ENCODE measurements at regions not wholly inside any gene's neighbourhood (a gene's known extent, or its start where the extent isn't known, plus 50 kb on each side); places are given as distances from the start of the nearest gene placed in this dataset.
"Not testable (repeated sequence)": the region's sequence is repeated elsewhere in the genome, so short reads cannot be mapped to it uniquely, and the experiment has no call there.

GRCh38 chr10:123250640-123251039 lies 96.4 kb downstream of the BUB3 start:
- CTCF ChIA-PET = no interaction called here
- TF ChIP-seq CTCF (conservative IDR thresholded peaks at IDR 0.05; ENCODE audit: low read depth) = no peak
- no peak overlapping the region for H3K27ac ChIP-seq
- POLR2A ChIA-PET (ENCODE audit: low non-redundant PET) = interaction anchor here (0.5 kb wide), 1 partner anchor 1103 kb away, joined by 5 read pairs; no protein-coding TSS in a partner anchor
- no peak for DNase-seq (ENCODE audit: low spot score)

DNA sequence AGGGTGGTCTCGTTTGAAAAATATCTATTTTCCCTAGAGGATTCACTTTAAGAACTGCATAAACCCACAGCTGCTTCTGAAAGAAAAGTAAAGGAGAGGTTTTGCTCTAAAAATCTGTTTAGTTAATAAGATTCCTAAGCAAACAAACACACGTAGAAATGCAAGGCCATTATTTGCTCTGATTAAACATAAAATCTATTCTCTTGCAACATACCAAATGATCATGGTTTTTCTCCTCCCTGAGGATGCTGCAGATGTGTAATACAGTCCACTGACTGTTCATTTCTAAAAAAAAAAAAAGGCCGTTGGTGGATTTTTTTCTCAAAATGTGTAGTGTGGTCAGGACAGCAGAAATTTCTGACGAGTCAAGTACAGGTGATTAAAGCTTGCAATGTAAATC lies 98.6 kb downstream of the BUB3 start:
- no peak for TF ChIP-seq CTCF (conservative IDR thresholded peaks at IDR 0.05; ENCODE audit: low read depth)
- POLR2A ChIA-PET (ENCODE audit: low non-redundant PET) = no interaction called here

DNA sequence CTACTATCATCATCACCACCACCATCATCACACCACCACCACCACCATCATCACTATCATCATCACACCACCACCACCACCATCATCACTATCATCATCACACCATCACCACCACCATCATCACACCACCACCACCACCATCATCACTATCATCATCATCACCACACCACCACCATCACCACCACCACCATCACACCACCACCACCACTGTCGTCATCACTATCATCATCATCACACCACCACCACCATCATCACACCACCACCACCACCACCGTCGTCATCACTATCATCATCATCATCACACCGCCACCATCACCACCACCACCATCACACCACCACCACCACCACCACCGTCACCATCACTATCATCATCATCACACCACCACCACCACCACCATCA lies 100.1 kb downstream of the BUB3 start:
- H3K27ac ChIP-seq; CTCF ChIA-PET; DNase-seq (ENCODE audit: low spot score); POLR2A ChIA-PET (ENCODE audit: low non-redundant PET): not testable (repeated sequence)

More for the DNA sequence above, 98.6 kb downstream of the BUB3 start:
- H3K27ac ChIP-seq = no peak overlapping the region
- DNase-seq (ENCODE audit: low spot score) = no peak
- CTCF ChIA-PET = no interaction called here

DNA sequence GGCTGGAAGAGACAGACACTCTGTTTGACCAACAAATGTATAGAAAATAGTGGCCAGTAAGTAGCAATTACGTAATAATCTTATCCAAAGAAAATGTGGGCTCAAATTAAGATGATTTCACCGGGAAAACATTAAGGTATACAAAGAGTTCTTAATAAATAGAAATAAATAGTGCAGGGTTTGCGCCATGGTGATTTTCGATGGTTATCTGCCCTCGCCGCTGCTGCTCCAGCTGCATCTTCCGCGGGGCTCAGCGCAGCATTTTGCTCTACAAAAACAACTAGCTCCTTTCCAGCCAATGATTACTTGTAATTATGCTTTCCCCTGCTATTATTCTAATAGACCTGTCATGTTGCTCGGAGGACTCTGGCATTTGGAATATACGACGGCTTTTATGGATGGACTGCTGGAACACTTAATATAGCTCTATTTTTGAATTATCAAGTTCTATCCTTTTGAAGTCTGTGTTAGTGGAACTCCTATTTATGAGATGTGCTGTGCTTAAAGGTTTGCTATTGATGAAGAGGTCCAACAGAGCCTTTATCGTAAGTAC lies 103.8 kb downstream of the BUB3 start:
- TF ChIP-seq CTCF (conservative IDR thresholded peaks at IDR 0.05; ENCODE audit: low read depth) = no peak
- CTCF ChIA-PET = no interaction called here
- POLR2A ChIA-PET (ENCODE audit: low non-redundant PET) = no interaction called here

GRCh38 chr10:123259081-123259480 lies 104.9 kb downstream of the BUB3 start:
- no peak overlapping the region for H3K27ac ChIP-seq
- POLR2A ChIA-PET (ENCODE audit: low non-redundant PET) = no interaction called here
- DNase-seq (ENCODE audit: low spot score) = no peak
- TF ChIP-seq CTCF (conservative IDR thresholded peaks at IDR 0.05; ENCODE audit: low read depth) = no peak
- CTCF ChIA-PET = interaction anchor here (0.5 to 1.0 kb wide), 2 partner anchors 11 to 121 kb away, joined by 3 read pairs; no protein-coding TSS in a partner anchor

More for the DNA sequence above, 103.8 kb downstream of the BUB3 start:
- no peak overlapping the region for H3K27ac ChIP-seq
- no peak for DNase-seq (ENCODE audit: low spot score)

GRCh38 chr10:123259791-123260190 lies 105.6 kb downstream of the BUB3 start:
- ChIA-PET POLR2A (ENCODE audit: low non-redundant PET) (no interaction called here), CTCF (interaction anchor here (0.7 to 1.0 kb wide), 2 partner anchors 121 to 577 kb away, joined by 3 read pairs; no protein-coding TSS in a partner anchor)
- H3K27ac ChIP-seq = no peak overlapping the region
- DNase-seq (ENCODE audit: low spot score) = no peak
- no peak for TF ChIP-seq CTCF (conservative IDR thresholded peaks at IDR 0.05; ENCODE audit: low read depth)

DNA sequence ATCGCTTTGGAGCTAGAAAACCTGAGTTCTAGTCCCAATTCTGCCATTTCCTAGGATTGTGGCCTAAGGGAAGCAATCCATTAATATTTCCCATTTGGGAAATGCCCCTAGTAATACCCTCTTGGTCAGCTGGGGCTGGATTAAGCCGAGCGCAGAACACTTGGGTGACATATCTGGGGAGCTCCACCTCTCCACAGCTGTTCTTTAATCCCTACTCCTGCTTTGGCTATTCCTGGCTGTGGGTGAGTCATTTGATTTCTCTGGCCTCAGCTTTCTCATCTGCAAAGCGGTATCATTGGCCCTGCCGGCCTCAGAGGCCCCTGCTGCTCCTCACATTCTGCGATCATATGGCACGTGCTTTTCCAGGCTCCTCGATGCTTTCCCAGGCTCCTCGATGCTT lies 108.3 kb downstream of the BUB3 start:
- no peak for TF ChIP-seq CTCF (conservative IDR thresholded peaks at IDR 0.05; ENCODE audit: low read depth)
- H3K27ac ChIP-seq = no peak overlapping the region
- ChIA-PET CTCF (interaction anchor here (0.6 to 0.7 kb wide), 2 partner anchors 117 to 180 kb away, joined by 3 read pairs; no protein-coding TSS in a partner anchor), POLR2A (ENCODE audit: low non-redundant PET) (no interaction called here)
- DNase-seq (ENCODE audit: low spot score) = no peak
